SK-N-SH treated with all-trans-retinoic acid at 6 μM for 48 hours (cell line): ENCODE measurements at regions not wholly inside any gene's neighbourhood (a gene's known extent, or its start where the extent isn't known, plus 50 kb on each side); places are given as distances from the start of the nearest gene placed in this dataset.

Experiments used
- PPARA ChIP-seq: fragments of 250-450 bp; sonication (Bioruptor Pico); IDR thresholded peaks from 2 replicates; pipeline ENCODE4 v1.5.0; 2020; ENCODE audit warnings: mild to moderate bottlenecking, borderline replicate concordance
- RARB ChIP-seq: fragments of 250-450 bp; sonication (Bioruptor Pico); IDR thresholded peaks from 2 replicates; pipeline ENCODE4 v1.8.0; 2021; ENCODE audit warnings: mild to moderate bottlenecking, moderate library complexity
- TOX ChIP-seq: fragments of 250-450 bp; sonication (Bioruptor Pico); IDR thresholded peaks from 2 replicates; pipeline ENCODE4 v1.8.0; 2021; ENCODE audit warnings: mild to moderate bottlenecking, moderate library complexity, borderline replicate concordance
- ZFP3 ChIP-seq: fragments of 250-450 bp; sonication (Bioruptor Pico); IDR thresholded peaks from 2 replicates; pipeline ENCODE4 v1.5.0; 2020; ENCODE audit warnings: mild to moderate bottlenecking, moderate library complexity
- ZFP30 ChIP-seq: fragments of 450-650 bp; formaldehyde crosslinking; IDR thresholded peaks from 2 replicates; pipeline ENCODE4 v1.5.0; 2022; ENCODE audit warnings: mild to moderate bottlenecking, moderate library complexity
- ZNF70 ChIP-seq: fragments of 450-650 bp; formaldehyde crosslinking; IDR thresholded peaks from 2 replicates; pipeline ENCODE4 v1.5.0; 2020; ENCODE audit warnings: mild to moderate bottlenecking, moderate library complexity
- ZNF8 ChIP-seq: fragments of 450-650 bp; formaldehyde crosslinking; IDR thresholded peaks from 2 replicates; pipeline ENCODE4 v1.5.0; 2020; ENCODE audit warnings: mild to moderate bottlenecking, moderate library complexity
- TF ChIP-seq, protein P1 (sequence below): fragments of 250-450 bp; sonication (Bioruptor Pico); IDR thresholded peaks from 2 replicates; pipeline ENCODE4 v1.5.1; 2020; ENCODE audit warnings: low read depth, mild to moderate bottlenecking, moderate library complexity
- TF ChIP-seq, protein P2 (sequence below): fragments of 250-450 bp; sonication (Bioruptor Pico); IDR thresholded peaks from 2 replicates; pipeline ENCODE4 v1.8.0; 2021; ENCODE audit warnings: low read depth, mild to moderate bottlenecking, moderate library complexity, borderline replicate concordance
- TF ChIP-seq, protein P3 (sequence below): fragments of 250-450 bp; sonication (Bioruptor Pico); IDR thresholded peaks from 2 replicates; pipeline ENCODE4 v1.8.0; 2020; ENCODE audit warnings: mild to moderate bottlenecking, moderate library complexity, borderline replicate concordance

DNA sequence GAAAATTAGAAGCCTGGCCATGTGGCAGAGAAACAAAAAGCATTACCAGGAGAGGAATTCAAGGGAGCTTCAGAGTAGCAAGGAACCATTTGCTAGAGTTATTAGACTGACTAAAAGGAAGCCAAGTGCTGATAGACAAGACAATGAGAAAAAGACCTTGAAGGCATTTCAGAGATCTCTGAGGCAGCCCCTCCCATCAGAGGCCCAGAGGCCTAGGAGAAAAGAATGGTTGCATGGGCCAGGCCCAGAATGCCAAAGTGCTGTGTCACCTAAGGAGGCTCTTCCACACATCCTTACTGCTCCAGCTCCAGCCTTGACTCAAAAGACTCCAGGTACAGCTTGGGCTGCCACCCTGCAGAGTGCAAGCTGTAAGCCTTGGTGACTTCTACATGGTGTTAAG, 61.8 kb upstream of the POU2AF2 start:
- TF ChIP-seq RARB (CRISPR knock-in tag) (no peak), ZNF8 (no peak), ZFP3 (CRISPR knock-in tag) (no peak), ZFP30 (CRISPR knock-in tag) (no peak), PPARA (CRISPR knock-in tag) (no peak), ZNF70 (CRISPR knock-in tag) (no peak), TOX (CRISPR knock-in tag) (no peak)
- TF ChIP-seq, protein P1, sequence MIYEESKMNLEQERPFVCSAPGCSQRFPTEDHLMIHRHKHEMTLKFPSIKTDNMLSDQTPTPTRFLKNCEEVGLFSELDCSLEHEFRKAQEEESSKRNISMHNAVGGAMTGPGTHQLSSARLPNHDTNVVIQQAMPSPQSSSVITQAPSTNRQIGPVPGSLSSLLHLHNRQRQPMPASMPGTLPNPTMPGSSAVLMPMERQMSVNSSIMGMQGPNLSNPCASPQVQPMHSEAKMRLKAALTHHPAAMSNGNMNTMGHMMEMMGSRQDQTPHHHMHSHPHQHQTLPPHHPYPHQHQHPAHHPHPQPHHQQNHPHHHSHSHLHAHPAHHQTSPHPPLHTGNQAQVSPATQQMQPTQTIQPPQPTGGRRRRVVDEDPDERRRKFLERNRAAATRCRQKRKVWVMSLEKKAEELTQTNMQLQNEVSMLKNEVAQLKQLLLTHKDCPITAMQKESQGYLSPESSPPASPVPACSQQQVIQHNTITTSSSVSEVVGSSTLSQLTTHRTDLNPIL = no peak
- TF ChIP-seq, protein P2, sequence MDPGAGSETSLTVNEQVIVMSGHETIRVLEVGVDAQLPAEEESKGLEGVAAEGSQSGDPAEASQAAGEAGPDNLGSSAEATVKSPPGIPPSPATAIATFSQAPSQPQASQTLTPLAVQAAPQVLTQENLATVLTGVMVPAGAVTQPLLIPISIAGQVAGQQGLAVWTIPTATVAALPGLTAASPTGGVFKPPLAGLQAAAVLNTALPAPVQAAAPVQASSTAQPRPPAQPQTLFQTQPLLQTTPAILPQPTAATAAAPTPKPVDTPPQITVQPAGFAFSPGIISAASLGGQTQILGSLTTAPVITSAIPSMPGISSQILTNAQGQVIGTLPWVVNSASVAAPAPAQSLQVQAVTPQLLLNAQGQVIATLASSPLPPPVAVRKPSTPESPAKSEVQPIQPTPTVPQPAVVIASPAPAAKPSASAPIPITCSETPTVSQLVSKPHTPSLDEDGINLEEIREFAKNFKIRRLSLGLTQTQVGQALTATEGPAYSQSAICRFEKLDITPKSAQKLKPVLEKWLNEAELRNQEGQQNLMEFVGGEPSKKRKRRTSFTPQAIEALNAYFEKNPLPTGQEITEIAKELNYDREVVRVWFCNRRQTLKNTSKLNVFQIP (CRISPR knock-in tag) = no peak
- TF ChIP-seq, protein P3, sequence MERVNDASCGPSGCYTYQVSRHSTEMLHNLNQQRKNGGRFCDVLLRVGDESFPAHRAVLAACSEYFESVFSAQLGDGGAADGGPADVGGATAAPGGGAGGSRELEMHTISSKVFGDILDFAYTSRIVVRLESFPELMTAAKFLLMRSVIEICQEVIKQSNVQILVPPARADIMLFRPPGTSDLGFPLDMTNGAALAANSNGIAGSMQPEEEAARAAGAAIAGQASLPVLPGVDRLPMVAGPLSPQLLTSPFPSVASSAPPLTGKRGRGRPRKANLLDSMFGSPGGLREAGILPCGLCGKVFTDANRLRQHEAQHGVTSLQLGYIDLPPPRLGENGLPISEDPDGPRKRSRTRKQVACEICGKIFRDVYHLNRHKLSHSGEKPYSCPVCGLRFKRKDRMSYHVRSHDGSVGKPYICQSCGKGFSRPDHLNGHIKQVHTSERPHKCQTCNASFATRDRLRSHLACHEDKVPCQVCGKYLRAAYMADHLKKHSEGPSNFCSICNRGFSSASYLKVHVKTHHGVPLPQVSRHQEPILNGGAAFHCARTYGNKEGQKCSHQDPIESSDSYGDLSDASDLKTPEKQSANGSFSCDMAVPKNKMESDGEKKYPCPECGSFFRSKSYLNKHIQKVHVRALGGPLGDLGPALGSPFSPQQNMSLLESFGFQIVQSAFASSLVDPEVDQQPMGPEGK (CRISPR knock-in tag) = no peak
